Loucy (cell line): ENCODE measurements at regions not wholly inside any gene's neighbourhood (a gene's known extent, or its start where the extent isn't known, plus 50 kb on each side); places are given as distances from the start of the nearest gene placed in this dataset.

ENCODE experiments used
- EZH2phosphoT487 ChIP-seq: fragments of 200-600 bp; IDR thresholded peaks from 2 replicates; pipeline ENCODE4 v1.6.1; 2018; ENCODE audit warnings: antibody characterized with exemption, mild to moderate bottlenecking, moderate library complexity, borderline replicate concordance
- TF ChIP-seq, protein P1 (sequence below): fragments of 200-600 bp; sonication (generic); conservative IDR thresholded peaks from 2 replicates; pipeline ENCODE4 v1.5.1; 2014; ENCODE audit warnings: mild to moderate bottlenecking, antibody characterized with exemption, low read length

DNA sequence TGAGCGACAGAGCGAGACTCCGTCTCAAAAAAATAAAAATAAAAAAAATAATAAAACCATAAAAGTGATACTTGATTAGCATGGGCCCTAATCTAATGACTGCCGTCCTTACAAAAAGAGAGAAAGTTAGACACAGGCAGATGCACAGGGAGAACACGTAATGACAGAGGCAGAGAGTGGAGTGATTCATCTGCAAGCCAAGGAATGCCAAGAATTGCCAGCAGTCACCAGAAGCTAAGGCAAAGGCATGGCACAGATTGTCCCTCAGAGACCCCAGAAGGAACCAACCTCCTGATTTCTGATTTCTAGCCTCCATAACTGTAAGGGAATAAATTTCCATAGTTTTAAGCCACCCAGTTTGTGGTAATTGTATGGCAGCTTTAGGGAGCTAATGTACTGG lies 79.6 kb upstream of the FREM1 start:
- TF ChIP-seq, protein P1, sequence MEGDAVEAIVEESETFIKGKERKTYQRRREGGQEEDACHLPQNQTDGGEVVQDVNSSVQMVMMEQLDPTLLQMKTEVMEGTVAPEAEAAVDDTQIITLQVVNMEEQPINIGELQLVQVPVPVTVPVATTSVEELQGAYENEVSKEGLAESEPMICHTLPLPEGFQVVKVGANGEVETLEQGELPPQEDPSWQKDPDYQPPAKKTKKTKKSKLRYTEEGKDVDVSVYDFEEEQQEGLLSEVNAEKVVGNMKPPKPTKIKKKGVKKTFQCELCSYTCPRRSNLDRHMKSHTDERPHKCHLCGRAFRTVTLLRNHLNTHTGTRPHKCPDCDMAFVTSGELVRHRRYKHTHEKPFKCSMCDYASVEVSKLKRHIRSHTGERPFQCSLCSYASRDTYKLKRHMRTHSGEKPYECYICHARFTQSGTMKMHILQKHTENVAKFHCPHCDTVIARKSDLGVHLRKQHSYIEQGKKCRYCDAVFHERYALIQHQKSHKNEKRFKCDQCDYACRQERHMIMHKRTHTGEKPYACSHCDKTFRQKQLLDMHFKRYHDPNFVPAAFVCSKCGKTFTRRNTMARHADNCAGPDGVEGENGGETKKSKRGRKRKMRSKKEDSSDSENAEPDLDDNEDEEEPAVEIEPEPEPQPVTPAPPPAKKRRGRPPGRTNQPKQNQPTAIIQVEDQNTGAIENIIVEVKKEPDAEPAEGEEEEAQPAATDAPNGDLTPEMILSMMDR = no peak
- TF ChIP-seq EZH2phosphoT487 = no peak
